ENCODE measurements at regions not wholly inside any gene's neighbourhood (a gene's known extent, or its start where the extent isn't known, plus 50 kb on each side); places are given as distances from the start of the nearest gene placed in this dataset.

DNA sequence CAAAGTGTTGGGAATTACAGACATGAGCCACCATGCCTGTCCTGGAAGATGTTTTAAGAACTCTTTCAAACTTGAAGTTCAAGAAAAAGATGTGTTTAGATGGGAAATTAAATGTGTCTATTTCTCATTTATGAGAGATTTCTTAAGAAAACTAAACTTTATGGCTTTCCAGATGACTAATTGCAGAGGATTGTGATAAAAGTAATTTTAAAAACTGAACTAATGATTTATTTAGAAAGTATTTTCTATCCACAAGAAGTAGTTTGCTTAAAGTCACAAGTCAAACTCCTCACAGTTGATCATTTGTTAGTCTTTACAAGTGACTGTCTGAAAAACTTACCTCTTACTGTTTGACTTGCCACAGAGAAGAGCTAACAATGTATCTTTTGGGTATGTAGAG lies 89.6 kb upstream of the SPRY2 start:
- no peak overlapping the region for H3K4me2 ChIP-seq (ENCODE audit: insufficient read depth, low read length)
- BruUV-seq (replicated peaks), result no TSS peak
- FAIRE-seq (no peak), DNase-seq (ENCODE audit: low read depth, low spot score) (no peak)
- no peaks in the 10 kb centered on the region for H4K20me1 ChIP-seq (replicated peaks; ENCODE audit: control insufficient read depth, extremely low read depth, insufficient read depth, low read length)
- no peak overlapping the region for H3K9ac ChIP-seq (replicated peaks; ENCODE audit: extremely low read depth, insufficient read depth, low read length)
- ChIA-PET POLR2A (no interaction called here), CTCF (no interaction called here)
- no peaks in the 10 kb centered on the region for H3K9me3 ChIP-seq (replicated peaks; ENCODE audit: control insufficient read depth, insufficient read depth, low read length)
- H3K36me3 ChIP-seq (ENCODE audit: control insufficient read depth in 2 of 2, extremely low read depth in 1 of 2, insufficient read depth in 2 of 2, low read length in 2 of 2), result no peaks in the 10 kb centered on the region
- H3K27ac ChIP-seq (ENCODE audit: insufficient read depth, low read depth, low read length), result no peak overlapping the region
- no peaks in the 10 kb centered on the region for H3K79me2 ChIP-seq (ENCODE audit: control insufficient read depth, insufficient read depth, low read length)
- no peak overlapping the region for H3K4me3 ChIP-seq (replicated peaks in 1 of 3; ENCODE audit: insufficient read depth in 1 of 3, low read depth in 1 of 3, low read length in 3 of 3)
- no peaks in the 10 kb centered on the region for H3K4me1 ChIP-seq (ENCODE audit: control insufficient read depth, extremely low read depth, insufficient read depth, low read length)
- intact Hi-C loops (cut with micrococcal nuclease) (no loop called here), dilution Hi-C loops (cut with MboI; ENCODE audit: extremely low pct_ligation_motif_present, low sequenced_read_pairs) (no loop called here)
- TF ChIP-seq MYC (IDR thresholded peaks at IDR 0.05; ENCODE audit: low read depth, low read length) (no peak), JUN (IDR thresholded peaks at IDR 0.05; ENCODE audit: borderline replicate concordance, insufficient read depth, insufficient read length, low read depth) (no peak), FOS (IDR thresholded peaks at IDR 0.05; ENCODE audit: borderline replicate concordance, insufficient read depth, low read length) (no peak), POLR2A (IDR thresholded peaks at IDR 0.05; ENCODE audit: low read depth, low read length) (no peak), POLR2AphosphoS5 (IDR thresholded peaks at IDR 0.05; ENCODE audit: insufficient read depth, low read depth, low read length) (no peak), GATA2 (IDR thresholded peaks at IDR 0.05; ENCODE audit: insufficient read depth, insufficient read length, low read depth, low read length) (no peak), MAX (IDR thresholded peaks at IDR 0.05; ENCODE audit: insufficient read depth, insufficient read length) (no peak), EZH2 (IDR thresholded peaks at IDR 0.05; ENCODE audit: borderline replicate concordance, low read depth, low read length, severe bottlenecking) (no peak)
- TF ChIP-seq, protein P1, sequence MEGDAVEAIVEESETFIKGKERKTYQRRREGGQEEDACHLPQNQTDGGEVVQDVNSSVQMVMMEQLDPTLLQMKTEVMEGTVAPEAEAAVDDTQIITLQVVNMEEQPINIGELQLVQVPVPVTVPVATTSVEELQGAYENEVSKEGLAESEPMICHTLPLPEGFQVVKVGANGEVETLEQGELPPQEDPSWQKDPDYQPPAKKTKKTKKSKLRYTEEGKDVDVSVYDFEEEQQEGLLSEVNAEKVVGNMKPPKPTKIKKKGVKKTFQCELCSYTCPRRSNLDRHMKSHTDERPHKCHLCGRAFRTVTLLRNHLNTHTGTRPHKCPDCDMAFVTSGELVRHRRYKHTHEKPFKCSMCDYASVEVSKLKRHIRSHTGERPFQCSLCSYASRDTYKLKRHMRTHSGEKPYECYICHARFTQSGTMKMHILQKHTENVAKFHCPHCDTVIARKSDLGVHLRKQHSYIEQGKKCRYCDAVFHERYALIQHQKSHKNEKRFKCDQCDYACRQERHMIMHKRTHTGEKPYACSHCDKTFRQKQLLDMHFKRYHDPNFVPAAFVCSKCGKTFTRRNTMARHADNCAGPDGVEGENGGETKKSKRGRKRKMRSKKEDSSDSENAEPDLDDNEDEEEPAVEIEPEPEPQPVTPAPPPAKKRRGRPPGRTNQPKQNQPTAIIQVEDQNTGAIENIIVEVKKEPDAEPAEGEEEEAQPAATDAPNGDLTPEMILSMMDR (IDR thresholded peaks at IDR 0.05; ENCODE audit: extremely low read depth in 1 of 2, insufficient read depth in 1 of 2, low read depth in 1 of 2, low read length in 2 of 2), result no peak
- H3K27me3 ChIP-seq (ENCODE audit: control insufficient read depth in 2 of 2, insufficient read depth in 2 of 2, low read length in 2 of 2), result no peaks in the 10 kb centered on the region
- no peaks in the 10 kb centered on the region for H3K9me1 ChIP-seq (replicated peaks; ENCODE audit: control insufficient read depth, extremely low read depth, insufficient read depth, low read length)
- H2AFZ ChIP-seq (ENCODE audit: low read depth, low read length), result no peak overlapping the region

Measured in endothelial cell of umbilical vein (primary cell).